K562 (cell line): ENCODE measurements at regions not wholly inside any gene's neighbourhood (a gene's known extent, or its start where the extent isn't known, plus 50 kb on each side); places are given as distances from the start of the nearest gene placed in this dataset.

Source experiments
- ATAC-seq: fragments of 200-7000 bp; cut with Tn5 transposase; 3 replicates; pipeline ENCODE4 v1.9.1; 2020; ENCODE audit warnings: moderate library complexity
- BruUV-seq: library from RNA; stranded (reverse); fragments of 400-500 nt; replicated peaks from 2 replicates; lab custom pipeline; 2021; lab: Mats Ljungman, UMichigan
- CTCF ChIA-PET: fragments of 300-600 bp; formaldehyde crosslinking; extraction: SDS; loops from one replicate; lab custom pipeline; 2021; ENCODE audit warnings: low intra/inter-chr PET ratio; lab: Yijun Ruan, JAX
- POLR2A ChIA-PET: fragments of 300-600, 350-650 bp; sonication (Branson Sonifier 250); formaldehyde crosslinking; extraction: SDS; loops from one replicate; lab custom pipeline; 2021; ENCODE audit warnings: antibody characterized with exemption, inconsistent platforms; lab: Yijun Ruan, JAX
- DNase-seq, 4 experiments: peaks; one replicate each; pipeline versions ENCODE4 v3.0.0 to v3.0.0-alpha.2; 2011 to 2018; ENCODE audit warnings: low spot score in 3 of 4, mixed read lengths in 3 of 4; ENCODE audit errors: extremely low read depth in 1 of 4
- FAIRE-seq: peaks from 2 replicates; lab custom pipeline; 2011; peaks lifted over from hg19 to GRCh38; lab: Jason Lieb, UNC
- H2AFZ ChIP-seq: 2 replicates; pipeline ENCODE4 v1.6.0; 2011; ENCODE audit warnings: low read depth, low read length, control low read depth, inconsistent platforms
- H3K27ac ChIP-seq: fragments of 200-600 bp; 3 replicates; pipeline ENCODE4 v1.8.0; 2011; ENCODE audit warnings: low read depth, mild to moderate bottlenecking, control low read depth, inconsistent platforms, low read length, moderate library complexity, mixed read lengths; ENCODE audit errors: extremely low read depth
- H3K27me3 ChIP-seq, 2 experiments: fragments of 300-600 bp in 1 of 2; 2 replicates in 1 of 2; 3 replicates in 1 of 2; pipeline versions ENCODE4 v1.6.0 to v1.8.0; 2011; ENCODE audit warnings: inconsistent platforms in 2 of 2, low read length in 2 of 2, mild to moderate bottlenecking in 1 of 2, mixed read lengths in 1 of 2, moderate library complexity in 1 of 2; ENCODE audit not compliant: control insufficient read depth in 2 of 2, insufficient read depth in 2 of 2
- H3K36me3 ChIP-seq: fragments of 300-600 bp; 3 replicates; pipeline ENCODE4 v1.8.0; 2011; ENCODE audit warnings: mild to moderate bottlenecking, low read length, inconsistent platforms; ENCODE audit not compliant: control insufficient read depth, insufficient read depth
- H3K4me1 ChIP-seq, 2 experiments: fragments of 200-600 bp in 1 of 2; replicated peaks in 1 of 2; 2 replicates in 1 of 2; 3 replicates in 1 of 2; pipeline versions ENCODE4 v1.5.1 to v1.8.0; 2011; ENCODE audit warnings: inconsistent platforms in 2 of 2, low read length in 2 of 2, mild to moderate bottlenecking in 1 of 2, mixed read lengths in 1 of 2, moderate library complexity in 1 of 2; ENCODE audit not compliant: control insufficient read depth in 2 of 2, insufficient read depth in 2 of 2
- H3K4me2 ChIP-seq: 2 replicates; pipeline ENCODE4 v1.6.1; 2011; ENCODE audit warnings: low read length, control low read depth, inconsistent platforms, mixed read lengths; ENCODE audit not compliant: insufficient read depth
- H3K4me3 ChIP-seq: fragments of 200-600 bp; sonication (generic), shearing (Covaris generic); 2 replicates; pipeline ENCODE4 v1.5.1; 2016; ENCODE audit warnings: control low read depth, inconsistent platforms
- H3K79me2 ChIP-seq: fragments of 200-600 bp; 3 replicates; pipeline ENCODE4 v1.8.0; 2011; ENCODE audit warnings: low read length, inconsistent platforms; ENCODE audit not compliant: control insufficient read depth, insufficient read depth
- H3K9ac ChIP-seq, 2 experiments: 2 replicates each; pipeline versions ENCODE4 v1.6.0 to v1.6.1; 2011; ENCODE audit warnings: low read depth in 2 of 2, low read length in 2 of 2, control low read depth in 1 of 2, inconsistent platforms in 1 of 2, mild to moderate bottlenecking in 1 of 2, mixed read lengths in 1 of 2; ENCODE audit not compliant: insufficient read depth in 1 of 2
- H3K9me1 ChIP-seq: one replicate; pipeline ENCODE4 v1.6.0; 2011; ENCODE audit warnings: inconsistent platforms, mild to moderate bottlenecking, low read length, moderate library complexity; ENCODE audit not compliant: control insufficient read depth, insufficient read depth
- H3K9me3 ChIP-seq: replicated peaks from 2 replicates; pipeline ENCODE4 v1.5.1; 2011; ENCODE audit warnings: low read depth, low read length, inconsistent platforms; ENCODE audit not compliant: control insufficient read depth, insufficient read depth
- H4K20me1 ChIP-seq: replicated peaks from 2 replicates; pipeline ENCODE4 v1.6.1; 2011; ENCODE audit warnings: low read length, inconsistent platforms, mixed read lengths; ENCODE audit not compliant: control insufficient read depth, insufficient read depth
- CXXC5 ChIP-seq: fragments of 250-450 bp; sonication (Bioruptor Pico); IDR thresholded peaks from 2 replicates; pipeline ENCODE4 v1.8.0; 2022; ENCODE audit warnings: inconsistent platforms, mild to moderate bottlenecking, moderate library complexity
- IRF2 ChIP-seq: sonication (generic); formaldehyde crosslinking; IDR thresholded peaks from 2 replicates; pipeline ENCODE4 v1.8.1; 2022; ENCODE audit warnings: mild to moderate bottlenecking, missing genetic modification reagents
- MAFG ChIP-seq: fragments of 450-650 bp; conservative IDR thresholded peaks from 2 replicates; pipeline ENCODE4 v1.6.1; 2016; ENCODE audit warnings: missing genetic modification characterization, missing compliant biosample characterization
- OTX1 ChIP-seq: fragments of 450-650 bp; formaldehyde crosslinking; IDR thresholded peaks from 2 replicates; pipeline ENCODE4 v1.4.0; 2022; ENCODE audit warnings: mild to moderate bottlenecking
- PHF21A ChIP-seq: fragments of 450-650 bp; IDR thresholded peaks from 2 replicates; pipeline ENCODE4 v1.6.1; 2017; ENCODE audit warnings: low read depth, borderline replicate concordance
- POLR3G ChIP-seq: IDR thresholded peaks from 2 replicates; pipeline ENCODE4 v1.6.1; 2011; ENCODE audit not compliant: insufficient read length, insufficient replicate concordance; ENCODE audit errors: extremely low read depth
- TARDBP ChIP-seq: fragments of 450-650 bp; IDR thresholded peaks from 2 replicates; pipeline ENCODE4 v1.6.1; 2016
- ZNF274 ChIP-seq: IDR thresholded peaks from 2 replicates; pipeline ENCODE4 v1.6.1; 2011; ENCODE audit warnings: low read depth, mild to moderate bottlenecking, low read length, moderate library complexity, borderline replicate concordance
- ZNF316 ChIP-seq: fragments of 450-650 bp; IDR thresholded peaks from 2 replicates; pipeline ENCODE4 v1.6.1; 2016
- WGBS: fragments of 100-300 bp; shearing (Covaris generic); methylation state at CpG from one replicate; pipeline ENCODE4 v1.1.6; 2016; ENCODE audit warnings: low coverage, mixed read lengths; ENCODE audit not compliant: insufficient coverage; ENCODE audit errors: missing lambda C conversion rate; 5-methylcytosine and 5-hydroxymethylcytosine counted together
- in situ Hi-C: fragments of 300-500 bp; cut with MboI; formaldehyde crosslinking; loops from 4 replicates; pipeline ENCODE4 v1.15.0; 2018; ENCODE audit warnings: inconsistent platforms, mixed read lengths
- intact Hi-C: fragments of 100-400 bp; cut with micrococcal nuclease; formaldehyde crosslinking; loops from 2 replicates; pipeline ENCODE4 v1.14.2; 2022
- TF ChIP-seq, protein P1 (sequence below): fragments of 450-650 bp; IDR thresholded peaks from 2 replicates; pipeline ENCODE4 v1.6.1; 2018; ENCODE audit warnings: mild to moderate bottlenecking, low read depth; ENCODE audit not compliant: partially characterized antibody
- TF ChIP-seq, protein P2 (sequence below): fragments of 250-450 bp; sonication (Bioruptor Pico); IDR thresholded peaks from 2 replicates; pipeline ENCODE4 v1.5.0; 2021
- TF ChIP-seq, protein P3 (sequence below), 3 experiments: IDR thresholded peaks in 2 of 3; conservative IDR thresholded peaks in 1 of 3; 2 replicates each; pipeline ENCODE4 v1.5.1; 2011 to 2012; ENCODE audit warnings: low read length in 3 of 3, mild to moderate bottlenecking in 3 of 3, control low read depth in 2 of 3, improper control_type of control experiment in 1 of 3, inconsistent platforms in 1 of 3, low read depth in 1 of 3, mixed read lengths in 1 of 3, moderate library complexity in 1 of 3; ENCODE audit not compliant: insufficient read depth in 2 of 3

DNA sequence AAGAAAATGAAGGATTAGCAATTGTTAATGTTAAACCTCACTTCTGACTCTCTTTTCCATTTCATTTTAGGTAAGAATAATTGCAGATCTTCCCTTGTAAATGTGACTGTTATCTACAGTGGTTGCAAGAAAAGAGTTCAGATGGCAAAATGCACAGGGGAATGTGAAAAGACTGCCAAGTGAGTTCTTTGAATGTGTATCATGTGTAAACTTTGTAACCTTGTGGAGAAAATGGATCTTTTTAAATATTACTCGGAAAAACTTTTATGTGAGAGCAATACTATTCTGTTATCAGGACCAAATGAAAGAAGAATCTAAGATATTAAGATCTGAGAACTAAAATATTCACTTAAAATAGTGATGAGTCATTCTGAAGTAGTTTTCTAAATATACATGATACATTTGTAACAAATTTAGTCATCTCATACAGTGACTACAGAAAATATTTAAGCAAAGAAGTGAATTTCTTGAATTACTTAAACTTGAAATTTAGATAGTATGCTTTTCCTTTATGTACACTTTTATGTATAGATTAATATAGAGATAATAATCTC, 122.5 kb upstream of the CNTN1 start:
- ChIA-PET POLR2A (no interaction called here), CTCF (no interaction called here)
- H3K27ac ChIP-seq = no peak overlapping the region
- intact Hi-C loops = no loop called here
- H3K9me3 ChIP-seq = no peaks in the 10 kb centered on the region
- H3K9ac ChIP-seq = no peak overlapping the region
- no TSS peak for BruUV-seq
- H3K4me2 ChIP-seq = no peak overlapping the region
- no peaks in the 10 kb centered on the region for H3K9me1 ChIP-seq
- no peak for ATAC-seq
- no peak for DNase-seq
- H2AFZ ChIP-seq = no peak overlapping the region
- WGBS = 0% methylated on average over 1 of the region's 1 CpG
- no peak for FAIRE-seq
- TF ChIP-seq IRF2 (CRISPR knock-in tag) = no peak
- TF ChIP-seq MAFG = peak; percentile 54; the same call in 1 of the 2 replicates
- H3K79me2 ChIP-seq = no peaks in the 10 kb centered on the region
- no peaks in the 10 kb centered on the region for H3K36me3 ChIP-seq
- in situ Hi-C loops = no loop called here
- no peaks in the 10 kb centered on the region for H3K4me1 ChIP-seq
- no peak overlapping the region for H3K4me3 ChIP-seq
- no peaks in the 10 kb centered on the region for H4K20me1 ChIP-seq
- no peaks in the 10 kb centered on the region for H3K27me3 ChIP-seq

DNA sequence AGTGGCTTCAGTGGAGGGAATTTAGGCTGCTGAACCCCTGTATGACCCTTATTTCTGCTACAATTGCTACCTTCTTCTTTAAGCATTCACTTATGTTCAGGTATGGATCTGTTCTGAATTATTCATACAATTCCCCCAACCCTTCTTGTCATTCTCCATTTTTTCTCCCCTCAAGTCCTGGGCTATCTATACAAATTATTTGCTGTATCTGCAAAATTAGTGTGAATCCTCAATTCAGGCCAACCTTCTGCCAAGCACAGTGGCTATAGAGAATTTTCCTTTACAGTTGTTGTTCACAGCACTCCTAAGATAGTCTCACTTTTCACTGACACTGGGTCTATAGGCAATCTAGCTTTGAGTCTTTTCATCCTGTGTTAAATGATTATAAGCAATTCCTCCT, 119.2 kb upstream of the CNTN1 start:
- H3K9me1 ChIP-seq = no peaks in the 10 kb centered on the region
- H3K36me3 ChIP-seq = no peaks in the 10 kb centered on the region
- no peaks in the 10 kb centered on the region for H3K4me1 ChIP-seq
- H3K79me2 ChIP-seq = no peaks in the 10 kb centered on the region
- H2AFZ ChIP-seq = no peak overlapping the region
- FAIRE-seq (no peak), ATAC-seq (no peak), DNase-seq (no peak)
- no peak overlapping the region for H3K4me3 ChIP-seq
- TF ChIP-seq, protein P1, sequence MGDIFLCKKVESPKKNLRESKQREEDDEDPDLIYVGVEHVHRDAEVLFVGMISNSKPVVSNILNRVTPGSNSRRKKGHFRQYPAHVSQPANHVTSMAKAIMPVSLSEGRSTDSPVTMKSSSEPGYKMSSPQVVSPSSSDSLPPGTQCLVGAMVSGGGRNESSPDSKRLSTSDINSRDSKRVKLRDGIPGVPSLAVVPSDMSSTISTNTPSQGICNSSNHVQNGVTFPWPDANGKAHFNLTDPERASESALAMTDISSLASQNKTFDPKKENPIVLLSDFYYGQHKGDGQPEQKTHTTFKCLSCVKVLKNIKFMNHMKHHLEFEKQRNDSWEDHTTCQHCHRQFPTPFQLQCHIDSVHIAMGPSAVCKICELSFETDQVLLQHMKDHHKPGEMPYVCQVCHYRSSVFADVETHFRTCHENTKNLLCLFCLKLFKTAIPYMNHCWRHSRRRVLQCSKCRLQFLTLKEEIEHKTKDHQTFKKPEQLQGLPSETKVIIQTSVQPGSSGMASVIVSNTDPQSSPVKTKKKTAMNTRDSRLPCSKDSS = no peak
- TF ChIP-seq PHF21A (no peak), TARDBP (no peak), MAFG (0 out of 2 replicates have a peak, but pooled peaks have one; percentile 20), ZNF316 (0 out of 2 replicates have a peak, but pooled peaks have one; percentile 28), POLR3G (no peak), OTX1 (CRISPR knock-in tag) (no peak), ZNF274 (no peak), CXXC5 (no peak)
- TF ChIP-seq, protein P2, sequence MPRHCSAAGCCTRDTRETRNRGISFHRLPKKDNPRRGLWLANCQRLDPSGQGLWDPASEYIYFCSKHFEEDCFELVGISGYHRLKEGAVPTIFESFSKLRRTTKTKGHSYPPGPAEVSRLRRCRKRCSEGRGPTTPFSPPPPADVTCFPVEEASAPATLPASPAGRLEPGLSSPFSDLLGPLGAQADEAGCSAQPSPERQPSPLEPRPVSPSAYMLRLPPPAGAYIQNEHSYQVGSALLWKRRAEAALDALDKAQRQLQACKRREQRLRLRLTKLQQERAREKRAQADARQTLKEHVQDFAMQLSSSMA = no peak
- TF ChIP-seq, protein P3, sequence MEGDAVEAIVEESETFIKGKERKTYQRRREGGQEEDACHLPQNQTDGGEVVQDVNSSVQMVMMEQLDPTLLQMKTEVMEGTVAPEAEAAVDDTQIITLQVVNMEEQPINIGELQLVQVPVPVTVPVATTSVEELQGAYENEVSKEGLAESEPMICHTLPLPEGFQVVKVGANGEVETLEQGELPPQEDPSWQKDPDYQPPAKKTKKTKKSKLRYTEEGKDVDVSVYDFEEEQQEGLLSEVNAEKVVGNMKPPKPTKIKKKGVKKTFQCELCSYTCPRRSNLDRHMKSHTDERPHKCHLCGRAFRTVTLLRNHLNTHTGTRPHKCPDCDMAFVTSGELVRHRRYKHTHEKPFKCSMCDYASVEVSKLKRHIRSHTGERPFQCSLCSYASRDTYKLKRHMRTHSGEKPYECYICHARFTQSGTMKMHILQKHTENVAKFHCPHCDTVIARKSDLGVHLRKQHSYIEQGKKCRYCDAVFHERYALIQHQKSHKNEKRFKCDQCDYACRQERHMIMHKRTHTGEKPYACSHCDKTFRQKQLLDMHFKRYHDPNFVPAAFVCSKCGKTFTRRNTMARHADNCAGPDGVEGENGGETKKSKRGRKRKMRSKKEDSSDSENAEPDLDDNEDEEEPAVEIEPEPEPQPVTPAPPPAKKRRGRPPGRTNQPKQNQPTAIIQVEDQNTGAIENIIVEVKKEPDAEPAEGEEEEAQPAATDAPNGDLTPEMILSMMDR (IDR thresholded peaks at IDR 0.05 in 2 of 3, conservative IDR thresholded peaks at IDR 0.05 in 1 of 3; ENCODE audit: insufficient read depth in 2 of 3, low read depth in 1 of 3, low read length in 3 of 3) = no peak
- POLR2A ChIA-PET = no interaction called here
- no peaks in the 10 kb centered on the region for H3K27me3 ChIP-seq
- H3K9ac ChIP-seq = no peak overlapping the region
- in situ Hi-C loops = no loop called here
- no peaks in the 10 kb centered on the region for H4K20me1 ChIP-seq
- intact Hi-C loops = no loop called here
- H3K27ac ChIP-seq = no peak overlapping the region
- no peaks in the 10 kb centered on the region for H3K9me3 ChIP-seq
- BruUV-seq = no TSS peak
- no peak overlapping the region for H3K4me2 ChIP-seq
- CTCF ChIA-PET = no interaction called here
